ENCODE measurements at regions not wholly inside any gene's neighbourhood (a gene's known extent, or its start where the extent isn't known, plus 50 kb on each side); places are given as distances from the start of the nearest gene placed in this dataset.

GRCh38 chr4:107243141-107243781 lies 207.1 kb upstream of the DKK2 start:
- CTCF ChIA-PET = interaction anchor here (1.0 kb wide), 1 partner anchor 24 kb away, joined by 3 read pairs; no protein-coding TSS in a partner anchor
- no peak overlapping the region for H3K27ac ChIP-seq (ENCODE audit: insufficient read depth, low read depth, low read length)

More at GRCh38 chr4:107243141-107243781, 207.1 kb upstream of the DKK2 start:
- Histone ChIP-seq H3K4me1 (ENCODE audit: control insufficient read depth, extremely low read depth, insufficient read depth, low read length) (no peaks in the 10 kb centered on the region), H4K20me1 (replicated peaks; ENCODE audit: control insufficient read depth, extremely low read depth, insufficient read depth, low read length) (no peaks in the 10 kb centered on the region), H3K4me2 (ENCODE audit: insufficient read depth, low read length) (no peak overlapping the region), H3K79me2 (ENCODE audit: control insufficient read depth, insufficient read depth, low read length) (no peaks in the 10 kb centered on the region), H3K27me3 (ENCODE audit: control insufficient read depth in 2 of 2, insufficient read depth in 2 of 2, low read length in 2 of 2) (no peaks in the 10 kb centered on the region), H3K9me1 (replicated peaks; ENCODE audit: control insufficient read depth, extremely low read depth, insufficient read depth, low read length) (no peaks in the 10 kb centered on the region), H3K9me3 (replicated peaks; ENCODE audit: control insufficient read depth, insufficient read depth, low read length) (no peaks in the 10 kb centered on the region), H3K9ac (replicated peaks; ENCODE audit: extremely low read depth, insufficient read depth, low read length) (no peak overlapping the region), H3K4me3 (replicated peaks in 1 of 3; ENCODE audit: insufficient read depth in 1 of 3, low read depth in 1 of 3, low read length in 3 of 3) (no peak overlapping the region), H2AFZ (ENCODE audit: low read depth, low read length) (no peak overlapping the region), H3K36me3 (ENCODE audit: control insufficient read depth in 2 of 2, extremely low read depth in 1 of 2, insufficient read depth in 2 of 2, low read length in 2 of 2) (no peaks in the 10 kb centered on the region)
- DNase-seq (ENCODE audit: low read depth, low spot score) = no peak
- no TSS peak for BruUV-seq (replicated peaks)
- FAIRE-seq = no peak
- POLR2A ChIA-PET = no interaction called here
- TF ChIP-seq POLR2A (IDR thresholded peaks at IDR 0.05; ENCODE audit: low read depth, low read length) (no peak), CTCF (IDR thresholded peaks at IDR 0.05; ENCODE audit: extremely low read depth in 1 of 2, insufficient read depth in 1 of 2, low read depth in 1 of 2, low read length in 2 of 2) (no peak), GATA2 (IDR thresholded peaks at IDR 0.05; ENCODE audit: insufficient read depth, insufficient read length, low read depth, low read length) (no peak), JUN (IDR thresholded peaks at IDR 0.05; ENCODE audit: borderline replicate concordance, insufficient read depth, insufficient read length, low read depth) (no peak), FOS (IDR thresholded peaks at IDR 0.05; ENCODE audit: borderline replicate concordance, insufficient read depth, low read length) (no peak)
- intact Hi-C loops (cut with micrococcal nuclease) = no loop called here
- dilution Hi-C loops (cut with MboI; ENCODE audit: extremely low pct_ligation_motif_present, low sequenced_read_pairs) = no loop called here
